Body of pancreas (tissue), 4 donors: ENCODE measurements at regions not wholly inside any gene's neighbourhood (a gene's known extent, or its start where the extent isn't known, plus 50 kb on each side); places are given as distances from the start of the nearest gene placed in this dataset.

Experiments
- ATAC-seq: fragments of 150-250 bp; one replicate; pipeline ENCODE4 v1.9.1; 2016
- DNase-seq, 4 donors: peaks; one replicate each; pipeline ENCODE4 v3.0.0-alpha.2; 2019
- H3K27ac ChIP-seq, 4 donors: fragments of 200-600 bp; sonication (generic); 1 replicate in 3 of 4; 2 replicates in 1 of 4; pipeline versions ENCODE4 v1.5.1 to v1.6.1; 2016 to 2019; ENCODE audit warnings: mild to moderate bottlenecking in 1 of 4, mixed read lengths in 1 of 4, moderate library complexity in 1 of 4
- H3K27me3 ChIP-seq, 2 donors: fragments of 200-600 bp; sonication (generic); one replicate each; pipeline ENCODE4 v1.6.0; 2016; ENCODE audit warnings: mild to moderate bottlenecking in 1 of 2
- H3K36me3 ChIP-seq, 2 donors: fragments of 200-600 bp; sonication (generic); replicated peaks in 1 of 2; 2 replicates each; pipeline ENCODE4 v1.5.1; 2016; ENCODE audit warnings: low read depth in 2 of 2; ENCODE audit not compliant: insufficient read depth in 1 of 2
- H3K4me1 ChIP-seq: fragments of 200-600 bp; sonication (generic); one replicate; pipeline ENCODE4 v1.6.0; 2016
- H3K4me3 ChIP-seq, 2 donors: fragments of 200-600 bp; sonication (generic); 1 replicate in 1 of 2; 2 replicates in 1 of 2; pipeline ENCODE4 v1.5.1; 2016 to 2019
- H3K9me3 ChIP-seq, 3 donors: fragments of 200-600 bp; sonication (generic); 1 replicate in 2 of 3; 2 replicates in 1 of 3; pipeline ENCODE4 v1.5.1; 2016
- CTCF ChIP-seq, 7 experiments: fragments of 450-650 bp in 4 of 7; fragments of 200-600 bp in 3 of 7; sonication (generic) in 3 of 7; IDR thresholded peaks; one replicate each; pipeline ENCODE4 v1.5.1; 2016 to 2019; ENCODE audit warnings: antibody characterized with exemption in 7 of 7
- POLR2A ChIP-seq, 3 donors: fragments of 450-650 bp; IDR thresholded peaks; one replicate each; pipeline ENCODE4 v1.6.1; 2016; ENCODE audit warnings: antibody characterized with exemption in 3 of 3, mild to moderate bottlenecking in 2 of 3
- WGBS, 2 donors: methylation state at CpG; one replicate each; pipeline ENCODE4 v1.1.5; 2017; 5-methylcytosine and 5-hydroxymethylcytosine counted together
- intact Hi-C: fragments of 100-400 bp; cut with DNase I; formaldehyde crosslinking; loops from one replicate; pipeline ENCODE4 v1.15.1; 2023

- 75 to 77% methylated on average over 1 of the region's 1 CpG for WGBS, 2 donors
- ATAC-seq (no peak), DNase-seq (no peak)
- no peak overlapping the region for H3K27ac ChIP-seq
- no peaks in the 10 kb centered on the region for H3K27me3 ChIP-seq
- TF ChIP-seq POLR2A (IDR thresholded peaks at IDR 0.05) (no peak), CTCF (IDR thresholded peaks at IDR 0.05) (no peak)
- no peaks in the 10 kb centered on the region for H3K4me1 ChIP-seq
- H3K9me3 ChIP-seq: no peaks in the 10 kb centered on the region
- intact Hi-C loops: no loop called here
- H3K4me3 ChIP-seq: no peak overlapping the region
- no peaks in the 10 kb centered on the region for H3K36me3 ChIP-seq
These were observed 675.9 kb upstream of the ADGRL4 start for GRCh38 chr1:79682478-79682877.

GRCh38 chr1:79681382-79681781 is 674.9 kb upstream of the ADGRL4 start:
- Histone ChIP-seq H3K4me3 (no peak overlapping the region), H3K4me1 (no peaks in the 10 kb centered on the region), H3K27me3 (no peaks in the 10 kb centered on the region), H3K36me3 (no peaks in the 10 kb centered on the region), H3K9me3 (no peaks in the 10 kb centered on the region), H3K27ac (no peak overlapping the region)
- intact Hi-C loops: no loop called here
- TF ChIP-seq POLR2A (IDR thresholded peaks at IDR 0.05): no peak
- no peak for TF ChIP-seq CTCF (IDR thresholded peaks at IDR 0.05)
- DNase-seq: no peak
- ATAC-seq: no peak

GRCh38 chr1:79679916-79680315 is 673.4 kb upstream of the ADGRL4 start:
- Histone ChIP-seq H3K27me3 (no peaks in the 10 kb centered on the region), H3K36me3 (no peaks in the 10 kb centered on the region), H3K27ac (no peak overlapping the region), H3K4me1 (no peaks in the 10 kb centered on the region), H3K4me3 (no peak overlapping the region), H3K9me3 (no peaks in the 10 kb centered on the region)
- DNase-seq: no peak
- TF ChIP-seq POLR2A (IDR thresholded peaks at IDR 0.05) (no peak), CTCF (IDR thresholded peaks at IDR 0.05) (no peak)
- intact Hi-C loops: no loop called here
- ATAC-seq: no peak

- TF ChIP-seq POLR2A (IDR thresholded peaks at IDR 0.05): no peak
- TF ChIP-seq CTCF (IDR thresholded peaks at IDR 0.05): no peak
- no peak for DNase-seq
These were observed 661.5 kb upstream of the ADGRL4 start for GRCh38 chr1:79667848-79668696.

GRCh38 chr1:79667166-79667565 is 660.6 kb upstream of the ADGRL4 start:
- TF ChIP-seq CTCF (IDR thresholded peaks at IDR 0.05) (no peak), POLR2A (IDR thresholded peaks at IDR 0.05) (no peak)
- H3K27ac ChIP-seq: no peak overlapping the region
- no peaks in the 10 kb centered on the region for H3K9me3 ChIP-seq
- DNase-seq (no peak), ATAC-seq (no peak)
- intact Hi-C loops: no loop called here
- 83 to 86% methylated on average over 2 of the region's 2 CpGs for WGBS, 2 donors
- no peak overlapping the region for H3K4me3 ChIP-seq
- H3K27me3 ChIP-seq: no peaks in the 10 kb centered on the region
- H3K36me3 ChIP-seq: no peaks in the 10 kb centered on the region
- no peaks in the 10 kb centered on the region for H3K4me1 ChIP-seq

More at GRCh38 chr1:79667848-79668696, 661.5 kb upstream of the ADGRL4 start:
- no peak for ATAC-seq
- no peaks in the 10 kb centered on the region for H3K9me3 ChIP-seq
- no peaks in the 10 kb centered on the region for H3K27me3 ChIP-seq
- intact Hi-C loops: no loop called here
- H3K4me1 ChIP-seq: no peaks in the 10 kb centered on the region
- no peak overlapping the region for H3K4me3 ChIP-seq
- H3K36me3 ChIP-seq: no peaks in the 10 kb centered on the region
- WGBS, 2 donors: 48 to 67% methylated on average over 3 of the region's 3 CpGs
- no peak overlapping the region for H3K27ac ChIP-seq
